Naive B cell (primary cell): ENCODE measurements at regions not wholly inside any gene's neighbourhood (a gene's known extent, or its start where the extent isn't known, plus 50 kb on each side); places are given as distances from the start of the nearest gene placed in this dataset.
"Not testable (repeated sequence)": the region's sequence is repeated elsewhere in the genome, so short reads cannot be mapped to it uniquely, and the experiment has no call there.

ENCODE experiments used
- ATAC-seq, 2 donors: fragments of 150-1000 bp; cut with Tn5 transposase; 2 replicates each; pipeline ENCODE4 v1.10.0; 2021; ENCODE audit warnings: low read depth in 2 of 2, mild to moderate bottlenecking in 2 of 2, moderate library complexity in 2 of 2
- DNase-seq: peaks from one replicate; pipeline ENCODE4 v3.0.0; 2022
- H3K27ac Mint-ChIP-seq, 6 donors: one replicate each; pipeline ENCODE4 v1.8.0; 2020 to 2022; ENCODE audit warnings: mild to moderate bottlenecking in 6 of 6, mixed read lengths in 6 of 6, moderate library complexity in 5 of 6, inconsistent platforms in 2 of 6
- H3K27me3 Mint-ChIP-seq, 3 donors: one replicate each; pipeline ENCODE4 v1.8.0; 2021 to 2022; ENCODE audit warnings: mixed read lengths in 3 of 3, mild to moderate bottlenecking in 1 of 3
- H3K36me3 Mint-ChIP-seq, 2 donors: one replicate each; pipeline ENCODE4 v1.8.0; 2020 to 2022; ENCODE audit warnings: mixed read lengths in 2 of 2, inconsistent platforms in 1 of 2, mild to moderate bottlenecking in 1 of 2
- H3K4me1 Mint-ChIP-seq, 3 donors: one replicate each; pipeline ENCODE4 v1.8.0; 2020 to 2022; ENCODE audit warnings: mixed read lengths in 3 of 3, inconsistent platforms in 1 of 3, mild to moderate bottlenecking in 1 of 3, moderate library complexity in 1 of 3
- H3K4me3 Mint-ChIP-seq, 8 donors: one replicate each; pipeline ENCODE4 v1.8.0; 2020 to 2022; ENCODE audit warnings: mild to moderate bottlenecking in 8 of 8, mixed read lengths in 8 of 8, moderate library complexity in 8 of 8, inconsistent platforms in 2 of 8
- H3K9me3 Mint-ChIP-seq, 7 donors: one replicate each; pipeline ENCODE4 v1.8.0; 2020 to 2022; ENCODE audit warnings: mixed read lengths in 7 of 7, mild to moderate bottlenecking in 5 of 7, inconsistent platforms in 2 of 7, moderate library complexity in 1 of 7

- Mint-ChIP-seq H3K27me3 (peaks cover 44 to 75% (median 70%) of the 10 kb centered on the region in 3 donors), H3K4me3 (no peak overlapping the region), H3K27ac (no peak overlapping the region), H3K36me3 (no peaks in the 10 kb centered on the region), H3K4me1 (peaks cover 0 to 4% (median 0%) of the 10 kb centered on the region in 3 donors), H3K9me3 (peaks cover 0 to 28% (median 10%) of the 10 kb centered on the region in 7 donors)
- ATAC-seq = no peak
- no peak for DNase-seq
Observed at GRCh38 chr7:149692056-149692455, 81.3 kb downstream of the ZNF467 start.

GRCh38 chr7:149690688-149691446, 82.5 kb downstream of the ZNF467 start:
- Mint-ChIP-seq H3K36me3 (no peaks in the 10 kb centered on the region), H3K27me3 (peaks cover 52 to 86% (median 79%) of the 10 kb centered on the region in 3 donors), H3K4me3 (no peak overlapping the region), H3K4me1 (peaks cover 0 to 4% (median 0%) of the 10 kb centered on the region in 3 donors), H3K9me3 (peaks cover 0 to 26% (median 8%) of the 10 kb centered on the region in 7 donors), H3K27ac (peak overlapping the region in 1 of 6 donors; percentile 87)
- no peak for DNase-seq
- ATAC-seq = no peak

- no peaks in the 10 kb centered on the region for H3K36me3 Mint-ChIP-seq
Observed at GRCh38 chr7:149689291-149689721, 84.1 kb downstream of the ZNF467 start.

GRCh38 chr7:149688836-149689235, 84.6 kb downstream of the ZNF467 start:
- no peak for DNase-seq
- no peak overlapping the region for H3K27ac Mint-ChIP-seq
- H3K9me3 Mint-ChIP-seq = peaks cover 0 to 23% (median 5%) of the 10 kb centered on the region in 7 donors
- peaks cover 56 to 86% (median 79%) of the 10 kb centered on the region in 3 donors for H3K27me3 Mint-ChIP-seq
- no peak for ATAC-seq
- H3K36me3 Mint-ChIP-seq = no peaks in the 10 kb centered on the region
- peaks cover 0 to 4% (median 0%) of the 10 kb centered on the region in 3 donors for H3K4me1 Mint-ChIP-seq
- no peak overlapping the region for H3K4me3 Mint-ChIP-seq

More at GRCh38 chr7:149689291-149689721, 84.1 kb downstream of the ZNF467 start:
- DNase-seq (no peak), ATAC-seq (no peak)
- Mint-ChIP-seq H3K4me1 (peaks cover 0 to 4% (median 0%) of the 10 kb centered on the region in 3 donors), H3K27me3 (peaks cover 56 to 84% (median 80%) of the 10 kb centered on the region in 3 donors), H3K9me3 (peaks cover 0 to 23% (median 5%) of the 10 kb centered on the region in 7 donors), H3K4me3 (no peak overlapping the region), H3K27ac (no peak overlapping the region)

- Mint-ChIP-seq H3K9me3 (peaks cover 0 to 19% (median 5%) of the 10 kb centered on the region in 7 donors), H3K27me3 (peaks cover 49 to 77% (median 69%) of the 10 kb centered on the region in 3 donors), H3K27ac (peak overlapping the region in 1 of 6 donors; percentile 22)
- H3K36me3 Mint-ChIP-seq, DNase-seq, H3K4me3 Mint-ChIP-seq, ATAC-seq, H3K4me1 Mint-ChIP-seq: not testable (repeated sequence)
Observed at GRCh38 chr7:149687820-149688219, 85.6 kb downstream of the ZNF467 start.

GRCh38 chr7:149686449-149686848, 86.9 kb downstream of the ZNF467 start:
- H3K9me3 Mint-ChIP-seq = peaks cover 0 to 15% (median 4%) of the 10 kb centered on the region in 7 donors
- H3K4me3 Mint-ChIP-seq = no peak overlapping the region
- no peak for DNase-seq
- H3K4me1 Mint-ChIP-seq = no peaks in the 10 kb centered on the region
- no peak for ATAC-seq
- no peaks in the 10 kb centered on the region for H3K36me3 Mint-ChIP-seq
- peaks cover 47 to 73% (median 65%) of the 10 kb centered on the region in 3 donors for H3K27me3 Mint-ChIP-seq
- no peak overlapping the region for H3K27ac Mint-ChIP-seq

- no peak overlapping the region for H3K27ac Mint-ChIP-seq
- ATAC-seq = no peak
- DNase-seq = no peak
- peaks cover 43 to 73% (median 65%) of the 10 kb centered on the region in 3 donors for H3K27me3 Mint-ChIP-seq
- H3K9me3 Mint-ChIP-seq = peaks cover 0 to 17% (median 3%) of the 10 kb centered on the region in 7 donors
- no peaks in the 10 kb centered on the region for H3K4me1 Mint-ChIP-seq
- H3K4me3 Mint-ChIP-seq = no peak overlapping the region
- H3K36me3 Mint-ChIP-seq = no peaks in the 10 kb centered on the region
Observed at GRCh38 chr7:149686011-149686410, 87.4 kb downstream of the ZNF467 start.

- H3K27me3 Mint-ChIP-seq = peaks cover 43 to 73% (median 65%) of the 10 kb centered on the region in 3 donors
- H3K27ac Mint-ChIP-seq = no peak overlapping the region
Observed at GRCh38 chr7:149685455-149685854, 87.9 kb downstream of the ZNF467 start.

GRCh38 chr7:149683898-149684297, 89.5 kb downstream of the ZNF467 start:
- Mint-ChIP-seq H3K27me3 (peaks cover 29 to 63% (median 61%) of the 10 kb centered on the region in 3 donors), H3K4me3 (no peak overlapping the region), H3K36me3 (no peaks in the 10 kb centered on the region), H3K9me3 (peaks cover 0 to 27% (median 11%) of the 10 kb centered on the region in 7 donors), H3K4me1 (no peaks in the 10 kb centered on the region), H3K27ac (no peak overlapping the region)
- no peak for DNase-seq
- ATAC-seq = no peak

More at GRCh38 chr7:149685455-149685854, 87.9 kb downstream of the ZNF467 start:
- peak overlapping the region in 1 of 8 donors; percentile 54 for H3K4me3 Mint-ChIP-seq
- H3K9me3 Mint-ChIP-seq = peaks cover 0 to 22% (median 6%) of the 10 kb centered on the region in 7 donors
- ATAC-seq (no peak), DNase-seq (no peak)
- H3K36me3 Mint-ChIP-seq = no peaks in the 10 kb centered on the region
- H3K4me1 Mint-ChIP-seq = no peaks in the 10 kb centered on the region

GRCh38 chr7:149683181-149683580, 90.2 kb downstream of the ZNF467 start:
- Mint-ChIP-seq H3K27ac (peak overlapping the region in 1 of 6 donors; percentile 56), H3K4me1 (no peaks in the 10 kb centered on the region), H3K36me3 (no peaks in the 10 kb centered on the region), H3K4me3 (no peak overlapping the region), H3K27me3 (peaks cover 26 to 63% (median 58%) of the 10 kb centered on the region in 3 donors), H3K9me3 (peaks cover 0 to 29% (median 12%) of the 10 kb centered on the region in 7 donors)
- DNase-seq = no peak
- ATAC-seq = no peak

- no peak for DNase-seq
- H3K27me3 Mint-ChIP-seq = peaks cover 26 to 62% (median 60%) of the 10 kb centered on the region in 3 donors
Observed at GRCh38 chr7:149682038-149682437, 91.3 kb downstream of the ZNF467 start.

GRCh38 chr7:149681274-149681673, 92.1 kb downstream of the ZNF467 start:
- ATAC-seq (no peak), DNase-seq (no peak)
- no peak overlapping the region for H3K27ac Mint-ChIP-seq
- H3K4me3 Mint-ChIP-seq = no peak overlapping the region
- H3K36me3 Mint-ChIP-seq = no peaks in the 10 kb centered on the region
- no peaks in the 10 kb centered on the region for H3K4me1 Mint-ChIP-seq
- peaks cover 0 to 30% (median 10%) of the 10 kb centered on the region in 7 donors for H3K9me3 Mint-ChIP-seq
- peaks cover 21 to 63% (median 58%) of the 10 kb centered on the region in 3 donors for H3K27me3 Mint-ChIP-seq

More at GRCh38 chr7:149682038-149682437, 91.3 kb downstream of the ZNF467 start:
- ATAC-seq = no peak
- Mint-ChIP-seq H3K27ac (no peak overlapping the region), H3K36me3 (no peaks in the 10 kb centered on the region), H3K4me1 (no peaks in the 10 kb centered on the region), H3K4me3 (no peak overlapping the region), H3K9me3 (peaks cover 0 to 30% (median 10%) of the 10 kb centered on the region in 7 donors)

GRCh38 chr7:149680331-149681025, 92.9 kb downstream of the ZNF467 start:
- H3K9me3 Mint-ChIP-seq = peaks cover 0 to 30% (median 10%) of the 10 kb centered on the region in 7 donors
- H3K36me3 Mint-ChIP-seq = no peaks in the 10 kb centered on the region
- no peak overlapping the region for H3K27ac Mint-ChIP-seq
- peaks cover 23 to 62% (median 56%) of the 10 kb centered on the region in 3 donors for H3K27me3 Mint-ChIP-seq
- ATAC-seq (no peak), DNase-seq (no peak)
- H3K4me1 Mint-ChIP-seq = no peaks in the 10 kb centered on the region
- H3K4me3 Mint-ChIP-seq = no peak overlapping the region
